NCI-H1436 (cell line): ENCODE measurements at regions not wholly inside any gene's neighbourhood (a gene's known extent, or its start where the extent isn't known, plus 50 kb on each side); places are given as distances from the start of the nearest gene placed in this dataset.
A peak's percentile ranks its signal among the peaks of the same experiment; 100 is the strongest.

Experiments used
- DNase-seq: peaks from one replicate; lab custom pipeline; 2025; lab: John Stamatoyannopoulos, UW

DNA sequence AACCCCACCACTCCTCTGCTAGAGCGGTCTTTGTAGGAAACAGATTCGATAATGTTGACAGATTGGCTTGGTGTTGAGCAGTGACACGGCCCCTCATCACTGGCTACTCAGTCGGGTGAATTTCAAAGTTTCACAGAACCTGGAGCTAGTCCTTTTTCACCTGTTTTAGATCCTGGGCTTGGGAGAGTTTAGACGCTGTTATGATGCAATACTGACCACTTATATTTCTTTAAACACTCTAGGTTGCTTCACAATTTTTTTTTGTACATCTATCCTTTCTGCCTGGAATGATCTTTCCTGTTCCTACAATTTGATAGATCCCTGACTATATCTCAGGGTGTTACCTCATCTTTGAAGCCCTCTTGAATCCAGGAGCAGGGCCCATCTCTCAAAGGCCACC is 97.1 kb upstream of the ATP10A start:
- no peak for DNase-seq

DNA sequence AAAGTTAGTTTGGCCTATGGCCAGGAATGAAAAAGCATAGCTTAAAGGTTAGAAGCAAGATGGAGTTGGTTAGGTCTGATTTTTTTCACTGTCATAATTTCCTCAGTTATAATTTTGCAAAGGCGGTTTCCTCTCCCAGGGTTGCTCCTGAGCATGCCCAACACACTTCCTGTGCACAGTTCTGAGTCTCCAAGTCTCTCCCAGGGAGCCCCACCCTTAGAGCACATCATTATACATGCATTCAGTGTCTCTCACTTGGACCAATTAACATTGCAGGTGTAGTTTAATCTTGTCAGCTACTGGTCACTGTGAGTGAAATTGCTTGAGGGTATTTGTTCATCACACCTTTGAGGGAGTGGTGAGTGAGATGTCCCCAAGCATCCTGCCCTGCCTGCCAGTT is 96.0 kb upstream of the ATP10A start:
- DNase-seq: no peak

DNA sequence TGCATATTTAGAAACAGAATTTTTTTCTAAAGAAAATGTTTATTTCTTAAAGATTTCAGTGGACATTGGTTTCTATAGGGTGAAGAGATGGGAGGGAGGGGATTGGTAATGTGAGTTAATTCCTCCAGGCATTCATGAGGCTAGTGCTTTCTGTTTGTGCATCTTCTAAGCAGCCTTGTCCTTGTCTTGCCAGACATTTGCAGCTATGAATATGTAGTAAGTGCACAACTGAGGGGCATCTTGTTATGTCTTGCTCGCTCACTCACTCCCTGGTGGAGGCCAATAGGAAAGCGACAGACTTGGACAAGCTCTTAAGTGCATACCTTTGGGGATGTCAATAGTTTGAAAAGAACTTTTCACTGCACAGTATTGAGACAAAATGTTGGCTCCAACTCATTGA is 92.5 kb upstream of the ATP10A start:
- DNase-seq: no peak

DNA sequence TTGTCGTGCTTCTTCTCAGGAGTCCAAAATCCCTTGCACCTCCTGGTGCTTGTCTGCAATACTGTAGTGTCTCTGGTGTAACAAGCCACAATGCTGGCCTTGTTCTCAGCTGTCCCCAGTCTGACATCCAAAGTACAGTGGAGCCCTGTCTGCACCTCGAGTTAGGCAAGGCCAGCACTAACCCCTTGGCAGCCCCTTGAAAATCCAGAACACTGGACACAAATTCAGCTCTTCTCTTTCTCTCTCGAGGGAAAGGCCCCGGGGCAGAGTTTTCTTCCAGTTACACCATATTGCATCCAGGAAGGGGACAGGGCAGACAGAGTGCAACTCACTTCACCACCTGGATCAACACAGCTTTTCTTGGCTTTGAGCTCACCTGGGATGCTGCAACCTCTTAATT is 91.3 kb upstream of the ATP10A start:
- DNase-seq: no peak

DNA sequence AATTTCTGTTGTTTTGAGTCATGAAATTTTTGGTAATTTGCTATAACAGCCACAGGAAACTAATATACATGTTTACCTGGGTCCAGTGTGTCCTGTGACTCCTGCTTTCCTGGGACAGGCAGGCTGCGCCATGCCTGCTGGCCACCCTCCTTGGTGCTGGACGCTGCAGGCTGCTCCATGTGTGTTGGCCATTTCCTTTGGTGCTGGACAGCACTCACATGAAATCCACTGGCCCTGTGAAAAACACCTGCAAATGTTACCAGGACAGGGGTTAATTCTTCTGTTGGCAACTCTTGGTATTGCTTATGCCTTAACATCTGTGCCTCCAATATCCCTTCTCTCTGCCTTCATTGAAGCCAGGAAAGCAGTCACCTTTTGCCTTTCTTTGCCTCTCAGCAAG is 86.9 kb upstream of the ATP10A start:
- DNase-seq: no peak

DNA sequence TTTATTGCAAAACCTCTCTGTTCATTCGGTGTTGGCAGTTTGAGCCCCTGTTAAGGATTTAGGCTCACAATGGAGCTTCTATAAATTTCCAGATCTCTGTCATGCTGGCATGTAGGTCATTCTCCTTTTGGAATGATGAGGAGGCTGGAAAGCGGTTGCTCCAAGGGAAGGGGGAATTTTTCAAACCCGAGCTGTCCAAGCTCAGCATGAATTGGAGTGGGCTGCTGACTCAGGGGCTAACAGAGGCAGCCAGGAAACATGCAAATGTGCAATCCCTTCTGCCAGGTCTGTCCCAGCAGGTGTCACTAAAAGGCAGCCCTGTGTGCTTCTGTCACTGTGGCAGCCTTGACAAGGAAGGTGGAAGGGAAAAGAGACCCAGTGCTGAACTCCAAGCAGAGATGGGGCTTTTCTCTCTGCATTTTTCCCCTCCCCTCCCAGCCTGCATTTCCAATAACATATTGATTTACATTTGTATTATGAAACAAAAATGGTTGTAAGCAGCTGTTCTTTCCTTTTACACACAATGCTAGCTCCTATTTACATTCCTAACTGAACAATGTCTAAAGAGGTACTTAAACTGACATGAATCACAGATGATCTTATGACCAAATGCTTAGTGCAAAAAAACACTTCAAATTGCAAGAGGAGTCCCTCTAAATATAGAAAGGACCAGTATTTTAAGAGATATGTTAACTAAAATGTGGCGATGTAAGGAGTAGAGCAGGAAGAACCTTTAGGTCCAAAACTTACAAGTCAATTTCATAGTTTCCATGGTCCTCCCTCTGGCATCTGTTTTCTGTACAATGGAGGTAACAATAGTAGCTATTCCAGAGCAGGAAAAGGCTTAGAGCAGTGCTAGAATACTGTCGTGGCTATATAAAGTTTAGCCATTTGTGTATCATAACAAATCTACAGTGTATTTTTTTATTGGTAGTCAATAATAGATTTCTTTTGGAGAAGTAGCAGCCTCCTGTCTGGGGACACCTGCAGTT is 84.5 kb upstream of the ATP10A start:
- no peak for DNase-seq

DNA sequence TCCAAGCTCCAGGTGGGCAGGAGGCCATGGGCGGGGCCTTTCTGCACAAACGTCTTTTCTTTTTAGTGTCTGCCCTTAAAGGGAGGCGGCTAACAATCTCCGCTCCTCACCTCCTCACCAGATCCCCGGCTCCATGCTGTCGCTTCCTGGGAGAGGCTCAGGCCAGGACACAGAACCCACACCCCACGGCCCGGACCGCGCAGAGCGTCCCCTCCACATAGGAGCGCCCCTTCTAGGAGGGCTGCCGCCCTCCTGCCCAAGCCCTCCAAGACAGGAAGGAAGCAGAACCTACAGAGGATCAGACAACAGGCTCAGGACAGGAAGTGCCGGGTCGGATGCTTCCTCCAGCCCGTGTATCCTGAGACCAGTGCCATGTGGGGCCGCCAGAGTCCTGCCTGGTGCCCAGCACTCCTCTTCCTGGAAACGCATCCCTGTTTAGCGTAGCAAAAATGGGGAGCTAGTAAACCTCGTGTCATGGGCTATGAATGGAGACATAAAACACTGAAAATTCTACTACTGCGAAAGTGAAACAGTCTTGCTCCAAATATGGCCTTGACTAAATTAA is 83.2 kb upstream of the ATP10A start:
- DNase-seq: no peak

DNA sequence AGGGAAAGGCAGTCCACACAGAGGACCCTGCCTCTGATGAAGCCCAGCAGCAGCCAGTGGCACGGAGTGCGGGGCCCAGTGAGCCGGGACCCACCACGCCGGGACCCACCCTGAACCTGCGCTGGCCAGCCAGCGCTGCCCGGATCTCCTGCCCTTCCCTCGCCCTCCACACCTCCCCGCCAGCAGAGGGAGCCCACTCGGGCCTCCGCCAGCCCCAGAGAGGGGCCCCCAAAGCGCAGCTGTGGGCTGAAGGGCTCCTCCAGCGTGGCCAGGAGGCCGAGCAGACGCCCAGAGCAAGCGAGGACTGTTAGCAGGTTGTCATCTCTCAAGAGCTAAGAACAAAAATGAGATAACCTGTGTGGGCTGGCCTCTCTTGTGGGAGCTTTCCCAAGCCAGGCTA is 81.3 kb upstream of the ATP10A start:
- DNase-seq: no peak

DNA sequence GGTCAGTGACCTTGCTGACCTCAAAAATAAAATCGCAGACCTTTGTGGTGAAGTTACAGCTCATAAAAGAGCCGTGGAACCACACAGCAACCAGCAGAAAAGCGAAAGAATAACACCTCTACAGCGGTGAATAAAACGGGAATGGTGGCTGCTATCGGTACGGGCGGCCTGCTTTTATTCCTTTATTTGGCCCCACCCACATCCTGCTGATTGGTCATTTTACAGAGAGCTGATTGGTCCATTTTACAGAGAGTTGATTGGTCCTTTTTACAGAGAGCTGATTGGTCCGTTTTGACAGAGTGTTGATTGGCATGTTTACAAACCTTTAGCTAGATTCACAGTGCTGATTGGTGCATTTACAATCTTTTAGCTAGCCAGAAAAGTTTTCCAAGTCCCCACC is 80.7 kb upstream of the ATP10A start:
- DNase-seq: no peak

DNA sequence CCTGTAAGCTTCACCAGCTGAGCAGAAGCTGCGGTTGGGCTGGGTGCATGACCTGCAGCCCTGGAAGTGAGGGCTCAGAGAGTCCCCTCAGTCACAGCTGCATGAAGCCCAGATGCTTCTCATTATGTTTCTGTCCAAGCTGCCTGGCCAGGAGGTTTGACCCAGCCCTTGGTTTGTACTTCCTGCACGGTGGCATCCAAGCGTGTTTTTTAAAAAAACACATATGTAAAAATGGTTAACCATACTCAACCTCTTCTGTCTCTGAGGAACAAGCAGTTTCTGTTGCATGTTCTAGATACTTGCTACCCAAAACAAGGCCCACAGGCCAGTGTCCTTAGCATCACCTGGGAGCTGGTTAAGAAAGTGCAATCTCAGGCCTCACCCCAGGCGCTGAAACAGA is 76.0 kb upstream of the ATP10A start:
- no peak for DNase-seq

DNA sequence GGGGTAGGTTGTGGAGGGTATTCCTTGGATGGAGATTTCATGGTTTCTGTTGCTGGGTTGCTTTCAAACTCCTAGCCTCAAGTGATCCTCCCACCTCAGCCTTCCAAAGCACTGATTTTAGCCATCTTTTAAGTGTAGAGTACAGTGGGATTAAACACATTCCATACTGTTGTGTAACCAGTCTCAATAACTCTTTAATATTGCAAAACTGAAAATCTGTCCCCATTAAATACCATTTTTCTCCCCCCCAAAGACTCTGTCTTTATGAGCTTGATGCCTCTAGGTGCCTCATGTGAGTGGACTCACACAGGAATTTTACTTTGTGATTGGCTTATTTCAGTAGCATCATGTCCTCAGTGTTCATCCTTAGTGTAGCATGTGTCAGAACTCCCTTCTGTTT is 74.7 kb upstream of the ATP10A start:
- DNase-seq: no peak

DNA sequence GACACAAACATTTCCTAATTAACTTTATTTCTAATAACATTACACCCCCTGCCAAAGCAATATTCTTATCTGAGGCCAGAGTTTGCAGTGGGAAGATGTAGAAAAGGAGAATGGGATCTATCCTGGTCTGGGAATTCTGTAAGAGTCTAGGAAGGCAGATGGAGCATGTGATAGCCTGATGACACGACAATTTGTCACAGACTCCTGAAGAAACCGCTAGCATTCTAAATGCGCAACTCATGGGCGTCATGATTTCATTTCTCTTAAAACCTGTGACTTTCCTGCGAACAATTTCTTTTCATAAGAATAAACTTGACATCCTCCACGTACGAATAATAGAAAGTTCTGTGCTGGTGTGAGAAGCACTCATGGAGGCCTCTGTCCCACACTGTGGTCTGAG is 72.9 kb upstream of the ATP10A start:
- DNase-seq: no peak

DNA sequence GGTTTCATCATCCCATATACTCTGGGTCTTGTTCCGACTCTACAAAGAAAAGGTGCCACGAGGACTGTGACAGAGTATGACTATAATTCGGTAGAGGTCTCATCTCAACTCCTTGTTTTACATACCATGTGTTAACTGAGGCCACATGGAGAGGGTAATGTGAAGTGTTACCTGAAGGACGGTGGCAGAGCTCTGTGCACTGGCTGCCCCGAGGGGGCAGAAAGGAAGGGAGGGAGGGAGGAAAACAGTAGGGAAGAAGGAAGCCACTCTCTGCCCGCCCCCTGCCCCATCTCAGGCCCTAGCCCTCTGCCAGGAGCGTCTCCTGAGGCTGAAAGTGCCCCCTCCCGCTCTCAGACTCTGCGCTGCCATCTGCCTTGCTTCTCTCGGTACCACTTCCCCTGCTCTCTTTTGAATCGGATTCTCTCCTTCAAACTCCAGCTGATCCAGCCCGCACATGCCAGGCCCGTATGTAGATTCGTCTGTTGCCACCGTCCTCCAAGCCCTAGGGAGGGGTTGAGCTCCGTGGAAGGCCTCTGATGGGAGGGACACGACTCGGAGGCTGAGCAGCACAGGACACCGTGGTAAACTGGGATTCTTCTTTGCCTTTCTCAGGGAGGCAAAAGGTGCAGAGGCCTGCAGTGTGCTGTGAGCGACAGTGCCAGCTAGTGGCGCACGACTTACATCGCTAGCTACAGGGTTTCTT is 70.5 kb upstream of the ATP10A start:
- DNase-seq: peak; percentile 33

DNA sequence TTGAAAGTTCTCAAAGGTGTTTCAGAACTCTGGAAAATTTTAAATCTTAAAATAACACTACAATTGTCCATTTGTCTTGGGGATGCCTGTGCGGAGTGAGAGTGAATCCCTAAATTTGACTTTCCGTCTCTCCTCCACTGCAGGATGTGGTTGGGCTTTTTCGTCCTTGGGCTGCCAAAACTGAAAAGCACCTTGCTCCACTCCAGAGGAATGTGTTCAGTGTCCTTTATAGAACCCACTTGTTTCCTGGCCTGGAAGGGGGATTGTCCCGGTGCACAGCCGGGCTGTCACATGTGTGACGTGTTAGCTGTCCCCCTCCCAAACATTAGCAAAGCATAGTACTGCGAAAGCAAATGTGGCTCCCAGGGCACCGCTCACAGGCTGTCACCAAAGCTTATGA is 69.6 kb upstream of the ATP10A start:
- no peak for DNase-seq

DNA sequence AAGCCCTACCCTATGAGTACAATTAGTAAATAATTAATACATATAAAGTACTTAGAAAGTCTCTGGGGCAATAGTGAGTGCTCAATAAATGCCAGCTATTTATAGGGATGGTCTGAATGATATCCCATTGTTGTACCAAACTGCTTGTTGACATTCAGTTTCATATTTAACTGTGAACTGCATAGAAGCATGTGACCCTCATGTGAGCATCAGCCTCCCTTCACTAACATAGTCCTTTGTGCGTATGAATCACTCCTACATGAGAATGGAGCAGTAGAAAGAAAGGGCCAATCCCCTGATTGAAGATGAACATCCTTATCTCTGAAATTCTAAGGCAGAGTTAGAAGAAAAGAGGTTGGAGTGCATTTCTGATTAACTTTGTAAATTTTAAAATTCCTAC is 68.7 kb upstream of the ATP10A start:
- no peak for DNase-seq

DNA sequence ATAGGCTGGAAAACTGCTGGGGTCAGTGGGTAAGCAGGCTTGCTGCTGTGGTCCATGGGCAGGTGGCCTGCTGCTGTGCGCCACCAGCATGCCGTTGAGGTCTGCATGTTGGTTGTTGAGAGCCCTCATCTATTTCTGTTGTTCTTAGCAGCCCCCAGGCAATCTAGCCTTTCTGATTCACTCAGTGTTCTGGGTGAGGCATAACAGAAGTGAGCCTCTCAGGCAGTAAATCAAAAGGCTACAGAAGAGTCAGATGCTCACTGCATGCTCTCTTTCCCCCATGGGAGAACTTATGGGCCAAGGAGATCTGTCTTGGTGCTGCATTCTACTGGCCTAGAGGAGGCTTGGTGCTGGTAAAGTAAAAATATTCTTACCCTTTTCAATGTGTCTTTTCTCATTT is 67.8 kb upstream of the ATP10A start:
- no peak for DNase-seq
